Right lobe of liver (tissue), 4 donors: ENCODE measurements at regions not wholly inside any gene's neighbourhood (a gene's known extent, or its start where the extent isn't known, plus 50 kb on each side); places are given as distances from the start of the nearest gene placed in this dataset.

Experiments used
- CTCF ChIP-seq, 4 donors: fragments of 200-600 bp in 3 of 4; fragments of 450-650 bp in 1 of 4; IDR thresholded peaks; one replicate each; pipeline versions ENCODE4 v1.5.1 to v1.8.0; 2016 to 2022; ENCODE audit warnings: antibody characterized with exemption in 4 of 4, mild to moderate bottlenecking in 2 of 4
- POLR2A ChIP-seq: fragments of 450-650 bp; IDR thresholded peaks from one replicate; pipeline ENCODE4 v1.6.1; 2017; ENCODE audit warnings: antibody characterized with exemption, mild to moderate bottlenecking
- donor health status: DM: no; HTN: no; CAD: no.
- donor health status: DM: no; HTN: no; CAD: no.
- donor health status: DM: no; HTN: yes; CAD: no.

GRCh38 chr5:125581311-125581710, 834.9 kb upstream of the ZNF608 start:
- TF ChIP-seq CTCF (IDR thresholded peaks at IDR 0.05) = no peak
- no peak for TF ChIP-seq POLR2A
